Uterus (tissue), 3 donors: ENCODE measurements at regions not wholly inside any gene's neighbourhood (a gene's known extent, or its start where the extent isn't known, plus 50 kb on each side); places are given as distances from the start of the nearest gene placed in this dataset.

Source experiments
- DNase-seq, 2 donors: peaks; one replicate each; pipeline ENCODE4 v3.0.0-alpha.2; 2019 to 2020
- H3K27ac ChIP-seq, 2 donors: fragments of 200-600 bp; sonication (generic); 1 replicate in 1 of 2; 2 replicates in 1 of 2; pipeline ENCODE4 v1.5.1; 2016 to 2018
- H3K27me3 ChIP-seq, 2 donors: fragments of 200-600 bp; sonication (generic); one replicate each; pipeline ENCODE4 v1.5.1; 2018 to 2019; ENCODE audit warnings: control low read depth in 1 of 2
- H3K36me3 ChIP-seq, 2 donors: fragments of 200-600 bp; sonication (generic); one replicate each; pipeline ENCODE4 v1.5.1; 2019; ENCODE audit warnings: control low read depth in 1 of 2
- H3K4me1 ChIP-seq, 2 donors: fragments of 200-600 bp; sonication (generic); one replicate each; pipeline ENCODE4 v1.5.1; 2018 to 2019; ENCODE audit warnings: control low read depth in 1 of 2
- H3K4me3 ChIP-seq, 2 donors: fragments of 200-600 bp; sonication (generic); 1 replicate in 1 of 2; 2 replicates in 1 of 2; pipeline ENCODE4 v1.5.1; 2018 to 2019; ENCODE audit warnings: mild to moderate bottlenecking in 1 of 2
- H3K9me3 ChIP-seq, 2 donors: fragments of 200-600 bp; sonication (generic); one replicate each; pipeline ENCODE4 v1.5.1; 2019; ENCODE audit warnings: control low read depth in 1 of 2
- CTCF ChIP-seq, 4 experiments: fragments of 200-600 bp in 2 of 4; fragments of 450-650 bp in 2 of 4; sonication (generic) in 2 of 4; IDR thresholded peaks; one replicate each; pipeline ENCODE4 v1.5.1; 2016 to 2019; ENCODE audit warnings: antibody characterized with exemption in 4 of 4, mild to moderate bottlenecking in 2 of 4, moderate library complexity in 1 of 4
- POLR2A ChIP-seq, 2 donors: fragments of 450-650 bp; IDR thresholded peaks; one replicate each; pipeline ENCODE4 v1.6.1; 2016; ENCODE audit warnings: antibody characterized with exemption in 2 of 2, mild to moderate bottlenecking in 1 of 2, moderate library complexity in 1 of 2
- intact Hi-C: fragments of 100-400 bp; cut with DNase I; formaldehyde crosslinking; loops from one replicate; pipeline ENCODE4 v1.15.1; 2023; ENCODE audit warnings: low total_unique reads
- donor health status: DM: yes; HTN: yes; CAD: no.

GRCh38 chr20:50393990-50394561 is 116.1 kb upstream of the PTPN1 start:
- H3K36me3 ChIP-seq: no peaks in the 10 kb centered on the region
- no peaks in the 10 kb centered on the region for H3K9me3 ChIP-seq
- no peak overlapping the region for H3K4me3 ChIP-seq
- peak overlapping the region; percentile 67 to 74 for H3K27ac ChIP-seq
- DNase-seq: no peak
- no peaks in the 10 kb centered on the region for H3K27me3 ChIP-seq
- TF ChIP-seq POLR2A (IDR thresholded peaks at IDR 0.05): no peak
- TF ChIP-seq CTCF (IDR thresholded peaks at IDR 0.05): no peak
- H3K4me1 ChIP-seq: peaks cover 0 to 3% of the 10 kb centered on the region in 2 donors
- intact Hi-C loops: no loop called here

- intact Hi-C loops: no loop called here
- no peaks in the 10 kb centered on the region for H3K36me3 ChIP-seq
- no peak for DNase-seq
- no peak for TF ChIP-seq CTCF (IDR thresholded peaks at IDR 0.05)
- TF ChIP-seq POLR2A (IDR thresholded peaks at IDR 0.05): no peak
- peak overlapping the region; percentile 67 to 74 for H3K27ac ChIP-seq
- no peaks in the 10 kb centered on the region for H3K9me3 ChIP-seq
- H3K4me3 ChIP-seq: no peak overlapping the region
- H3K4me1 ChIP-seq: peaks cover 0 to 3% of the 10 kb centered on the region in 2 donors
- H3K27me3 ChIP-seq: no peaks in the 10 kb centered on the region
Observed at GRCh38 chr20:50394569-50394968, 115.6 kb upstream of the PTPN1 start.

- intact Hi-C loops: no loop called here
- no peaks in the 10 kb centered on the region for H3K27me3 ChIP-seq
- no peaks in the 10 kb centered on the region for H3K36me3 ChIP-seq
- peaks cover 0 to 3% of the 10 kb centered on the region in 2 donors for H3K4me1 ChIP-seq
- H3K27ac ChIP-seq: peak overlapping the region; percentile 67 to 74
- H3K4me3 ChIP-seq: no peak overlapping the region
- TF ChIP-seq POLR2A (IDR thresholded peaks at IDR 0.05): peak; percentile 21 to 34
- no peak for TF ChIP-seq CTCF (IDR thresholded peaks at IDR 0.05)
- peak; percentile 71 to 82 for DNase-seq
- no peaks in the 10 kb centered on the region for H3K9me3 ChIP-seq
Observed at GRCh38 chr20:50395251-50395729, 114.9 kb upstream of the PTPN1 start.

- TF ChIP-seq POLR2A (IDR thresholded peaks at IDR 0.05) (no peak), CTCF (IDR thresholded peaks at IDR 0.05) (no peak)
- Histone ChIP-seq H3K27ac (peak overlapping the region; percentile 67 to 74), H3K4me1 (peaks cover 0 to 3% of the 10 kb centered on the region in 2 donors), H3K36me3 (no peaks in the 10 kb centered on the region), H3K9me3 (no peaks in the 10 kb centered on the region), H3K4me3 (no peak overlapping the region), H3K27me3 (no peaks in the 10 kb centered on the region)
- DNase-seq: no peak
- intact Hi-C loops: no loop called here
Observed at GRCh38 chr20:50395914-50396488, 114.2 kb upstream of the PTPN1 start.

GRCh38 chr20:50396623-50397022 is 113.6 kb upstream of the PTPN1 start:
- no peaks in the 10 kb centered on the region for H3K27me3 ChIP-seq
- intact Hi-C loops: no loop called here
- TF ChIP-seq CTCF (IDR thresholded peaks at IDR 0.05) (no peak), POLR2A (IDR thresholded peaks at IDR 0.05) (no peak)
- peak overlapping the region; percentile 32 to 74 for H3K27ac ChIP-seq
- no peak for DNase-seq
- peaks cover 0 to 3% of the 10 kb centered on the region in 2 donors for H3K4me1 ChIP-seq
- H3K4me3 ChIP-seq: no peak overlapping the region
- H3K36me3 ChIP-seq: no peaks in the 10 kb centered on the region
- no peaks in the 10 kb centered on the region for H3K9me3 ChIP-seq
